HFFc6 (cell line): ENCODE measurements at regions not wholly inside any gene's neighbourhood (a gene's known extent, or its start where the extent isn't known, plus 50 kb on each side); places are given as distances from the start of the nearest gene placed in this dataset.

Experiments
- DNase-seq: peaks from one replicate; pipeline ENCODE4 v3.0.0-alpha.2; 2018
- H3K27ac Mint-ChIP-seq: 2 replicates; pipeline ENCODE4 v1.8.0; 2020; ENCODE audit warnings: mild to moderate bottlenecking, mixed read lengths
- H3K27me3 Mint-ChIP-seq: 2 replicates; pipeline ENCODE4 v1.8.0; 2021; ENCODE audit warnings: mild to moderate bottlenecking, moderate library complexity, mixed read lengths; ENCODE audit not compliant: insufficient read depth
- H3K36me3 Mint-ChIP-seq: 2 replicates; pipeline ENCODE4 v1.8.0; 2021; ENCODE audit warnings: low read depth, mixed read lengths
- H3K4me1 Mint-ChIP-seq: 2 replicates; pipeline ENCODE4 v1.8.0; 2020; ENCODE audit warnings: low read depth, mixed read lengths
- H3K4me3 Mint-ChIP-seq: 2 replicates; pipeline ENCODE4 v1.8.0; 2020; ENCODE audit warnings: mild to moderate bottlenecking, moderate library complexity, mixed read lengths
- H3K9me3 Mint-ChIP-seq: 2 replicates; pipeline ENCODE4 v1.8.0; 2020; ENCODE audit warnings: mild to moderate bottlenecking, mixed read lengths
- TF ChIP-seq, protein P1 (sequence below): fragments of 200-600 bp; sonication (generic); IDR thresholded peaks from 2 replicates; pipeline ENCODE4 v1.5.0; 2021; ENCODE audit warnings: antibody characterized with exemption, mild to moderate bottlenecking

DNA sequence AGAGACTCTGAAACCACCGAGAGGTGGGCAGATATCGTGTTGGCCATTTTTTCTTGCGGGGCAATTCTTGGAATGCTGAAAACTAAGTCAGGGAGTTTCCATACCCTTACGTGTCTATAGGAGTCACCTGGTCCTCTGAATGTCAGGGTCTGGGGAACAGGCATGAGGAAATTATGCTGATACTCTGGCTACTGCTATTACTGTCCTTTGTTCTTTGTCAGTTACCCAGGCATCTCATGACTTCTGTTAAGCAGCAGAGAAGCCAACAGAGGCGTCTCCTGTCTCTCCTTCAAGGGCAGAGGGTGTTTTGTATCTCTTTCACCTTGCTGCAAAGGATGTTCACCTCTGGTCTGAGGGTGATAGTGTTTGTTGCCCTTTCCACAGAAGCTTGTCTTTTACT is 559.5 kb upstream of the CCDC54 start:
- Mint-ChIP-seq H3K4me3 (no peak overlapping the region), H3K9me3 (no peaks in the 10 kb centered on the region), H3K36me3 (0 out of 2 replicates have a peak, but pooled peaks cover 7% of the 10 kb centered on the region)

DNA sequence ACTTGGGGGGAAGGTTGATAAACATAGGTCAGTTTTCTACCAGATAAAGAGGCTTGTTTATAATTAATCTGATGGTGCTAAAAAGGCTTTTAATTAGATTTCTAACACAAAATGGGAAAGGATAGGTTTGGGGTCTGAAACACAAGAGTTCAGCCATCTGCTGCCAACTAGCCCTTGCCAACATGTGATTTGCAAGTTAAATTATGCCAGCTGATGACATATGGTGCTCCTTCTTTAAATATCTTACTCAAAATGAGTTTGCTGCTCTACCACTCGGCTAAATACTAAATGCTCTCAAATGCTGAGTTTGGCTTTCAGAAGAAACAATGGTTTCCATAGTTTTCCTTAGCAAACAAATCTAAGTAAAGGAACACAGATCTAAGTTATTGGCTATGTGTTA is 557.8 kb upstream of the CCDC54 start:
- no peak overlapping the region for H3K27ac Mint-ChIP-seq
- DNase-seq, result no peak
- 0 out of 2 replicates have a peak, but pooled peaks cover 7% of the 10 kb centered on the region for H3K36me3 Mint-ChIP-seq
- TF ChIP-seq, protein P1, sequence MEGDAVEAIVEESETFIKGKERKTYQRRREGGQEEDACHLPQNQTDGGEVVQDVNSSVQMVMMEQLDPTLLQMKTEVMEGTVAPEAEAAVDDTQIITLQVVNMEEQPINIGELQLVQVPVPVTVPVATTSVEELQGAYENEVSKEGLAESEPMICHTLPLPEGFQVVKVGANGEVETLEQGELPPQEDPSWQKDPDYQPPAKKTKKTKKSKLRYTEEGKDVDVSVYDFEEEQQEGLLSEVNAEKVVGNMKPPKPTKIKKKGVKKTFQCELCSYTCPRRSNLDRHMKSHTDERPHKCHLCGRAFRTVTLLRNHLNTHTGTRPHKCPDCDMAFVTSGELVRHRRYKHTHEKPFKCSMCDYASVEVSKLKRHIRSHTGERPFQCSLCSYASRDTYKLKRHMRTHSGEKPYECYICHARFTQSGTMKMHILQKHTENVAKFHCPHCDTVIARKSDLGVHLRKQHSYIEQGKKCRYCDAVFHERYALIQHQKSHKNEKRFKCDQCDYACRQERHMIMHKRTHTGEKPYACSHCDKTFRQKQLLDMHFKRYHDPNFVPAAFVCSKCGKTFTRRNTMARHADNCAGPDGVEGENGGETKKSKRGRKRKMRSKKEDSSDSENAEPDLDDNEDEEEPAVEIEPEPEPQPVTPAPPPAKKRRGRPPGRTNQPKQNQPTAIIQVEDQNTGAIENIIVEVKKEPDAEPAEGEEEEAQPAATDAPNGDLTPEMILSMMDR, result no peak
- H3K4me3 Mint-ChIP-seq, result no peak overlapping the region
- no peaks in the 10 kb centered on the region for H3K9me3 Mint-ChIP-seq
- peaks cover 17% of the 10 kb centered on the region for H3K4me1 Mint-ChIP-seq
- H3K27me3 Mint-ChIP-seq, result peaks cover 2% of the 10 kb centered on the region; the same call in 1 of the 2 replicates

More for the DNA sequence above, 559.5 kb upstream of the CCDC54 start:
- no peak for DNase-seq
- H3K4me1 Mint-ChIP-seq, result peaks cover 25% of the 10 kb centered on the region
- no peak overlapping the region for H3K27ac Mint-ChIP-seq
- TF ChIP-seq, protein P1, result no peak
- H3K27me3 Mint-ChIP-seq, result peaks cover 2% of the 10 kb centered on the region; the same call in 1 of the 2 replicates

DNA sequence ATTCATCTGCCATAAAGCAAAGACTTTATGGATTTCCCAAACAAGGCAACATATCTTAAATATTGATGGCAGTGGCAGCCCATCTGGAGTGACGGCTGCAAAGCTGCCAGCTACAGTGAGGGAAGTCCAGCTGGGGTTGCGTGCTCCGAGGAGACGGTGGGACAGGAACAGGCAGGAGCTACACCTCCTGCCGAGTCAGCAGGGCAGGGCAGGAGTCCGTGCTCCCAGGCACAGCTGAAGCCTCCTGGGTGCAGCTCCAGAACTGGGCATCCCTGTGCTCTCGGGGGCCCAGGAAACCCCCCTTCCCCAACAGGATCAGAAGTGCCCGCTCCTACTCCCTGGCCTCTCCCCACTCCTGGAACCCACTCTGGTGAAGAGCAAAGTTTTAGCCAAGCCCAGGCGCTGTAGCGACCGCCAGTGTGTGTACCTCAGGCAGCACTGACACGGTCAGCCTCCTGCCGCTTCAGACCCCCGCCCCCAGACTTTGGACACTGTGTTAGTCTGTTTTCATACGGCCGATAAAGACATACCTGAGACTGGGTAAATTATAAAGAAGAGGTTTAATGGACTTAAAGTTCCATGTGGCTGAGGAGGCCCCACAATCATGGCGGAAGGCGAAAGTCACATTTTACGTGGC is 556.4 kb upstream of the CCDC54 start:
- peaks cover 28% of the 10 kb centered on the region for H3K4me1 Mint-ChIP-seq
- DNase-seq, result no peak
- H3K27me3 Mint-ChIP-seq, result peaks cover 2% of the 10 kb centered on the region; the same call in 1 of the 2 replicates
- no peak overlapping the region for H3K4me3 Mint-ChIP-seq
- TF ChIP-seq, protein P1, result no peak
- H3K9me3 Mint-ChIP-seq, result no peaks in the 10 kb centered on the region
- H3K36me3 Mint-ChIP-seq, result 0 out of 2 replicates have a peak, but pooled peaks cover 7% of the 10 kb centered on the region
- no peak overlapping the region for H3K27ac Mint-ChIP-seq

- Mint-ChIP-seq H3K27ac (no peak overlapping the region), H3K36me3 (0 out of 2 replicates have a peak, but pooled peaks cover 7% of the 10 kb centered on the region), H3K4me3 (no peak overlapping the region), H3K4me1 (peaks cover 38% of the 10 kb centered on the region), H3K9me3 (no peaks in the 10 kb centered on the region), H3K27me3 (peaks cover 2% of the 10 kb centered on the region; the same call in 1 of the 2 replicates)
- TF ChIP-seq, protein P1, result no peak
- DNase-seq, result no peak
Observed at GRCh38 chr3:106821801-106822200, 555.4 kb upstream of the CCDC54 start.

DNA sequence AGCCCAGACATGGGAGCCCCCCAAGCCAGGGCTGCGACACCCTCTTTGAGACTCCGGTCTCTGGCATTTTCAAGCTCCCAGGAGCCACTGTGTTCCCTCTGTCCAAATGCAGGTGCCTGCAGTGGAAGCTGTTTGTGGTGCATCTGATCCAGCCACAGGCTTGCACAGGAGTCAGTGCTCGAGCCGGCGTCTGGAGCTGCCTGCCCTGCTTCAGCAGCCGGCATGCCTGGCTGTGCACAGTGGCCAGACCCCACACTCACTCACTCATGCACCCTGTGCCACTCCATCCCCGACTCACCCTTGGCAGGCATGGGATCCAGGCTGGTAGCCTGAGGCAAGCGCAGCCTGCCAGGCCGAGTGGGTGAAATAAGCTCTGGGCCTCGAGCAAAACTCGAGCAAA is 555.0 kb upstream of the CCDC54 start:
- H3K27me3 Mint-ChIP-seq, result peaks cover 2% of the 10 kb centered on the region; the same call in 1 of the 2 replicates
- no peak overlapping the region for H3K27ac Mint-ChIP-seq
- no peaks in the 10 kb centered on the region for H3K9me3 Mint-ChIP-seq
- TF ChIP-seq, protein P1, result no peak
- H3K36me3 Mint-ChIP-seq, result 0 out of 2 replicates have a peak, but pooled peaks cover 7% of the 10 kb centered on the region
- peaks cover 42% of the 10 kb centered on the region for H3K4me1 Mint-ChIP-seq
- H3K4me3 Mint-ChIP-seq, result no peak overlapping the region
- DNase-seq, result no peak
